ENCODE measurements at regions not wholly inside any gene's neighbourhood (a gene's known extent, or its start where the extent isn't known, plus 50 kb on each side); places are given as distances from the start of the nearest gene placed in this dataset.

GRCh38 chr12:113666223-113666622 lies 194.6 kb upstream of the LHX5 start:
- H3K9me3 ChIP-seq, result no peaks in the 10 kb centered on the region
- intact Hi-C loops (cut with micrococcal nuclease; ENCODE audit: unreplicated experiment), result no loop called here
- H3K4me3 ChIP-seq (ENCODE audit: low read depth, low read length), result no peak overlapping the region
- DNase-seq, result no peak
- no peaks in the 10 kb centered on the region for H3K27me3 ChIP-seq (replicated peaks; ENCODE audit: control insufficient read depth, insufficient read depth, low read length)
- TF ChIP-seq CTCF (IDR thresholded peaks at IDR 0.05; ENCODE audit: insufficient read depth in 1 of 2, low read depth in 1 of 2, low read length in 1 of 2, severe bottlenecking in 1 of 2, unreplicated experiment in 1 of 2), result no peak
- no peaks in the 10 kb centered on the region for H3K36me3 ChIP-seq (ENCODE audit: control insufficient read depth, insufficient read depth, low read length)
- no peaks in the 10 kb centered on the region for H3K4me1 ChIP-seq
- Mint-ChIP-seq H3K4me1 (ENCODE audit: low read depth, unreplicated experiment) (no peaks in the 10 kb centered on the region), H3K9me3 (ENCODE audit: unreplicated experiment) (no peaks in the 10 kb centered on the region), H3K36me3 (ENCODE audit: insufficient read depth, unreplicated experiment) (no peaks in the 10 kb centered on the region), H3K27me3 (ENCODE audit: insufficient read depth, unreplicated experiment) (peaks cover 4% of the 10 kb centered on the region), H3K4me3 (ENCODE audit: unreplicated experiment) (no peak overlapping the region), H3K27ac (ENCODE audit: unreplicated experiment) (no peak overlapping the region)
- POLR2A ChIA-PET, result interaction anchor here (0.6 kb wide), 1 partner anchor 12 kb away, joined by 4 read pairs; no protein-coding TSS in a partner anchor
- no TSS peak for BruUV-seq (replicated peaks)
- CTCF ChIA-PET, result no interaction called here

- Histone ChIP-seq H3K36me3 (ENCODE audit: control insufficient read depth, insufficient read depth, low read length) (no peaks in the 10 kb centered on the region), H3K9me3 (no peaks in the 10 kb centered on the region), H3K4me1 (no peaks in the 10 kb centered on the region), H3K4me3 (ENCODE audit: low read depth, low read length) (no peak overlapping the region), H3K27me3 (replicated peaks; ENCODE audit: control insufficient read depth, insufficient read depth, low read length) (no peaks in the 10 kb centered on the region)
- intact Hi-C loops (cut with micrococcal nuclease; ENCODE audit: unreplicated experiment), result no loop called here
- TF ChIP-seq CTCF (IDR thresholded peaks at IDR 0.05; ENCODE audit: insufficient read depth in 1 of 2, low read depth in 1 of 2, low read length in 1 of 2, severe bottlenecking in 1 of 2, unreplicated experiment in 1 of 2), result no peak
- no peak for DNase-seq
- H3K4me3 Mint-ChIP-seq (ENCODE audit: unreplicated experiment), result no peak overlapping the region
- H3K36me3 Mint-ChIP-seq (ENCODE audit: insufficient read depth, unreplicated experiment), result no peaks in the 10 kb centered on the region
- H3K27me3 Mint-ChIP-seq (ENCODE audit: insufficient read depth, unreplicated experiment), result peaks cover 4% of the 10 kb centered on the region
- no peaks in the 10 kb centered on the region for H3K9me3 Mint-ChIP-seq (ENCODE audit: unreplicated experiment)
- H3K27ac Mint-ChIP-seq (ENCODE audit: unreplicated experiment), result no peak overlapping the region
- H3K4me1 Mint-ChIP-seq (ENCODE audit: low read depth, unreplicated experiment), result no peaks in the 10 kb centered on the region
- no TSS peak for BruUV-seq (replicated peaks)
- POLR2A ChIA-PET, result no interaction called here
- CTCF ChIA-PET, result no interaction called here
Measured at GRCh38 chr12:113665457-113665856, 193.8 kb upstream of the LHX5 start.

GRCh38 chr12:113664224-113664681 lies 192.6 kb upstream of the LHX5 start:
- no peaks in the 10 kb centered on the region for H3K9me3 ChIP-seq
- no peaks in the 10 kb centered on the region for H3K4me1 ChIP-seq
- no peaks in the 10 kb centered on the region for H3K9me3 Mint-ChIP-seq (ENCODE audit: unreplicated experiment)
- no peaks in the 10 kb centered on the region for H3K36me3 ChIP-seq (ENCODE audit: control insufficient read depth, insufficient read depth, low read length)
- H3K4me3 Mint-ChIP-seq (ENCODE audit: unreplicated experiment), result no peak overlapping the region
- no peaks in the 10 kb centered on the region for H3K27me3 ChIP-seq (replicated peaks; ENCODE audit: control insufficient read depth, insufficient read depth, low read length)
- H3K27ac Mint-ChIP-seq (ENCODE audit: unreplicated experiment), result no peak overlapping the region
- intact Hi-C loops (cut with micrococcal nuclease; ENCODE audit: unreplicated experiment), result no loop called here
- ChIA-PET POLR2A (no interaction called here), CTCF (no interaction called here)
- no peaks in the 10 kb centered on the region for H3K36me3 Mint-ChIP-seq (ENCODE audit: insufficient read depth, unreplicated experiment)
- H3K27me3 Mint-ChIP-seq (ENCODE audit: insufficient read depth, unreplicated experiment), result no peaks in the 10 kb centered on the region
- BruUV-seq (replicated peaks), result no TSS peak
- no peaks in the 10 kb centered on the region for H3K4me1 Mint-ChIP-seq (ENCODE audit: low read depth, unreplicated experiment)
- TF ChIP-seq CTCF (IDR thresholded peaks at IDR 0.05; ENCODE audit: insufficient read depth in 1 of 2, low read depth in 1 of 2, low read length in 1 of 2, severe bottlenecking in 1 of 2, unreplicated experiment in 1 of 2), result no peak
- H3K4me3 ChIP-seq (ENCODE audit: low read depth, low read length), result no peak overlapping the region
- no peak for DNase-seq

Measured in Caco-2 (cell line).